ENCODE measurements at regions not wholly inside any gene's neighbourhood (a gene's known extent, or its start where the extent isn't known, plus 50 kb on each side); places are given as distances from the start of the nearest gene placed in this dataset.
"Not testable (repeated sequence)": the region's sequence is repeated elsewhere in the genome, so short reads cannot be mapped to it uniquely, and the experiment has no call there.

- no peaks in the 10 kb centered on the region for H3K36me3 Mint-ChIP-seq
- Histone ChIP-seq H3K9me3 (replicated peaks in 1 of 2; ENCODE audit: control insufficient read depth in 1 of 2, insufficient read depth in 1 of 2, low read length in 2 of 2) (no peaks in the 10 kb centered on the region), H2AFZ (ENCODE audit: insufficient read depth, low read depth, low read length, poor library complexity, severe bottlenecking) (no peak overlapping the region), H3K27ac (ENCODE audit: low read depth in 1 of 2, low read length in 2 of 2) (no peak overlapping the region), H3K4me3 (replicated peaks in 1 of 3; ENCODE audit: low read depth in 2 of 3, low read length in 3 of 3) (no peak overlapping the region), H3K27me3 (ENCODE audit: control insufficient read depth in 2 of 2, insufficient read depth in 2 of 2, low read length in 2 of 2) (peaks cover 2 to 15% of the 10 kb centered on the region in 2 donors), H3K4me1 (ENCODE audit: control insufficient read depth in 1 of 2, insufficient read depth in 2 of 2, low read length in 2 of 2) (no peaks in the 10 kb centered on the region), H3K4me2 (replicated peaks; ENCODE audit: extremely low read depth, low read length, poor library complexity, severe bottlenecking) (no peak overlapping the region), H3K79me2 (ENCODE audit: insufficient read depth, low read length) (no peaks in the 10 kb centered on the region), H4K20me1 (ENCODE audit: insufficient read depth, low read length) (no peaks in the 10 kb centered on the region), H3K9ac (ENCODE audit: insufficient read depth, low read length, poor library complexity, severe bottlenecking) (no peak overlapping the region), H3K36me3 (replicated peaks in 1 of 2; ENCODE audit: control insufficient read depth in 1 of 2, insufficient read depth in 2 of 2, low read length in 2 of 2) (no peaks in the 10 kb centered on the region)
- TF ChIP-seq CTCF (IDR thresholded peaks at IDR 0.05): no peak
- H3K4me1 Mint-ChIP-seq: no peaks in the 10 kb centered on the region
- intact Hi-C loops (cut with micrococcal nuclease): no loop called here
- no peak overlapping the region for H3K4me3 Mint-ChIP-seq
- 50% methylated on average over 1 of the region's 3 CpGs for WGBS (ENCODE audit: insufficient coverage)
- H3K9me3 Mint-ChIP-seq: peaks cover 0 to 3% (median 0%) of the 10 kb centered on the region in 7 donors
- peaks cover 5 to 17% (median 10%) of the 10 kb centered on the region in 3 donors for H3K27me3 Mint-ChIP-seq (ENCODE audit: low read depth in 3 of 3)
- DNase-seq: no peak
- H3K27ac Mint-ChIP-seq: no peak overlapping the region
Measured at GRCh38 chr13:79185580-79185979, 220.5 kb downstream of the RBM26 start.

GRCh38 chr13:79183231-79183630, 222.8 kb downstream of the RBM26 start:
- intact Hi-C loops (cut with micrococcal nuclease): no loop called here
- Histone ChIP-seq H3K9ac (ENCODE audit: insufficient read depth, low read length, poor library complexity, severe bottlenecking) (no peak overlapping the region), H3K27me3 (ENCODE audit: control insufficient read depth in 2 of 2, insufficient read depth in 2 of 2, low read length in 2 of 2) (peaks cover 0 to 4% of the 10 kb centered on the region in 2 donors), H2AFZ (ENCODE audit: insufficient read depth, low read depth, low read length, poor library complexity, severe bottlenecking) (no peak overlapping the region), H3K79me2 (ENCODE audit: insufficient read depth, low read length) (no peaks in the 10 kb centered on the region), H3K4me3 (replicated peaks in 1 of 3; ENCODE audit: low read depth in 2 of 3, low read length in 3 of 3) (no peak overlapping the region), H3K4me2 (replicated peaks; ENCODE audit: extremely low read depth, low read length, poor library complexity, severe bottlenecking) (no peak overlapping the region), H3K27ac (ENCODE audit: low read depth in 1 of 2, low read length in 2 of 2) (no peak overlapping the region), H3K4me1 (ENCODE audit: control insufficient read depth in 1 of 2, insufficient read depth in 2 of 2, low read length in 2 of 2) (no peaks in the 10 kb centered on the region), H4K20me1 (ENCODE audit: insufficient read depth, low read length) (no peaks in the 10 kb centered on the region), H3K9me3 (replicated peaks in 1 of 2; ENCODE audit: control insufficient read depth in 1 of 2, insufficient read depth in 1 of 2, low read length in 2 of 2) (peaks cover 0 to 3% of the 10 kb centered on the region in 2 donors), H3K36me3 (replicated peaks in 1 of 2; ENCODE audit: control insufficient read depth in 1 of 2, insufficient read depth in 2 of 2, low read length in 2 of 2) (no peaks in the 10 kb centered on the region)
- TF ChIP-seq CTCF (IDR thresholded peaks at IDR 0.05): no peak
- WGBS (ENCODE audit: insufficient coverage): 90% methylated on average over 1 of the region's 2 CpGs
- Mint-ChIP-seq H3K4me1 (no peaks in the 10 kb centered on the region), H3K36me3 (no peaks in the 10 kb centered on the region), H3K4me3 (no peak overlapping the region), H3K27ac (no peak overlapping the region), H3K27me3 (ENCODE audit: low read depth in 3 of 3) (peaks cover 3 to 11% (median 4%) of the 10 kb centered on the region in 3 donors), H3K9me3 (peaks cover 0 to 4% (median 2%) of the 10 kb centered on the region in 7 donors)
- no peak for DNase-seq

- intact Hi-C loops (cut with micrococcal nuclease); DNase-seq; H3K36me3 ChIP-seq (replicated peaks in 1 of 2; ENCODE audit: control insufficient read depth in 1 of 2, insufficient read depth in 2 of 2, low read length in 2 of 2); H4K20me1 ChIP-seq (ENCODE audit: insufficient read depth, low read length); H2AFZ ChIP-seq (ENCODE audit: insufficient read depth, low read depth, low read length, poor library complexity, severe bottlenecking); H3K79me2 ChIP-seq (ENCODE audit: insufficient read depth, low read length); H3K27ac Mint-ChIP-seq; H3K27me3 Mint-ChIP-seq (ENCODE audit: low read depth in 3 of 3); H3K36me3 Mint-ChIP-seq; H3K9me3 ChIP-seq (replicated peaks in 1 of 2; ENCODE audit: control insufficient read depth in 1 of 2, insufficient read depth in 1 of 2, low read length in 2 of 2); H3K4me1 ChIP-seq (ENCODE audit: control insufficient read depth in 1 of 2, insufficient read depth in 2 of 2, low read length in 2 of 2); H3K4me3 ChIP-seq (replicated peaks in 1 of 3; ENCODE audit: low read depth in 2 of 3, low read length in 3 of 3); H3K4me3 Mint-ChIP-seq; H3K4me2 ChIP-seq (replicated peaks; ENCODE audit: extremely low read depth, low read length, poor library complexity, severe bottlenecking); H3K27me3 ChIP-seq (ENCODE audit: control insufficient read depth in 2 of 2, insufficient read depth in 2 of 2, low read length in 2 of 2); H3K4me1 Mint-ChIP-seq; H3K9ac ChIP-seq (ENCODE audit: insufficient read depth, low read length, poor library complexity, severe bottlenecking); H3K27ac ChIP-seq (ENCODE audit: low read depth in 1 of 2, low read length in 2 of 2): not testable (repeated sequence)
- H3K9me3 Mint-ChIP-seq: peaks cover 7 to 26% (median 14%) of the 10 kb centered on the region in 7 donors
Measured at GRCh38 chr13:79173691-79174090, 232.4 kb downstream of the RBM26 start.

- H2AFZ ChIP-seq (ENCODE audit: insufficient read depth, low read depth, low read length, poor library complexity, severe bottlenecking); H3K27ac ChIP-seq (ENCODE audit: low read depth in 1 of 2, low read length in 2 of 2); H4K20me1 ChIP-seq (ENCODE audit: insufficient read depth, low read length); H3K79me2 ChIP-seq (ENCODE audit: insufficient read depth, low read length); H3K36me3 ChIP-seq (replicated peaks in 1 of 2; ENCODE audit: control insufficient read depth in 1 of 2, insufficient read depth in 2 of 2, low read length in 2 of 2); H3K36me3 Mint-ChIP-seq; DNase-seq; intact Hi-C loops (cut with micrococcal nuclease); H3K27ac Mint-ChIP-seq; H3K27me3 Mint-ChIP-seq (ENCODE audit: low read depth in 3 of 3); H3K4me1 ChIP-seq (ENCODE audit: control insufficient read depth in 1 of 2, insufficient read depth in 2 of 2, low read length in 2 of 2); H3K9ac ChIP-seq (ENCODE audit: insufficient read depth, low read length, poor library complexity, severe bottlenecking); H3K4me2 ChIP-seq (replicated peaks; ENCODE audit: extremely low read depth, low read length, poor library complexity, severe bottlenecking); H3K27me3 ChIP-seq (ENCODE audit: control insufficient read depth in 2 of 2, insufficient read depth in 2 of 2, low read length in 2 of 2); H3K4me3 Mint-ChIP-seq; H3K4me1 Mint-ChIP-seq; H3K9me3 ChIP-seq (replicated peaks in 1 of 2; ENCODE audit: control insufficient read depth in 1 of 2, insufficient read depth in 1 of 2, low read length in 2 of 2); H3K4me3 ChIP-seq (replicated peaks in 1 of 3; ENCODE audit: low read depth in 2 of 3, low read length in 3 of 3): not testable (repeated sequence)
- H3K9me3 Mint-ChIP-seq: peaks cover 6 to 26% (median 18%) of the 10 kb centered on the region in 7 donors
Measured at GRCh38 chr13:79172924-79173323, 233.1 kb downstream of the RBM26 start.

All from CD14-positive monocyte (primary cell).